OCI-LY1 (cell line): ENCODE measurements at regions not wholly inside any gene's neighbourhood (a gene's known extent, or its start where the extent isn't known, plus 50 kb on each side); places are given as distances from the start of the nearest gene placed in this dataset.

Source experiments
- CTCF ChIP-seq: fragments of 200-600 bp; sonication (generic), shearing (Covaris generic); IDR thresholded peaks from 2 replicates; pipeline ENCODE4 v1.5.1; 2017; ENCODE audit warnings: mild to moderate bottlenecking, antibody characterized with exemption, low read length, moderate library complexity, mixed read lengths
- EZH2 ChIP-seq: fragments of 200-600 bp; sonication (generic), shearing (Covaris generic); IDR thresholded peaks from 2 replicates; pipeline ENCODE4 v1.8.0; 2017; ENCODE audit warnings: borderline replicate concordance, mixed run types, mild to moderate bottlenecking, antibody characterized with exemption, low read length, moderate library complexity, mixed read lengths

- TF ChIP-seq CTCF (no peak), EZH2 (no peak)
These were observed 144.6 kb downstream of the DNAJB6 start for GRCh38 chr7:157481389-157481788.
